Stimulated activated CD4-positive, alpha-beta T cell treated with anti-CD3 and anti-CD28 coated beads, Interleukin-1b, Interleukin-23, amount 100 ng/mL, for 4 hours (primary cell): ENCODE measurements at regions not wholly inside any gene's neighbourhood (a gene's known extent, or its start where the extent isn't known, plus 50 kb on each side); places are given as distances from the start of the nearest gene placed in this dataset.
"Not testable (repeated sequence)": the region's sequence is repeated elsewhere in the genome, so short reads cannot be mapped to it uniquely, and the experiment has no call there.

Source experiments
- DNase-seq, 2 donors: peaks; one replicate each; pipeline ENCODE4 v3.0.0-alpha.2; 2020; ENCODE audit warnings: low read depth in 2 of 2

DNA sequence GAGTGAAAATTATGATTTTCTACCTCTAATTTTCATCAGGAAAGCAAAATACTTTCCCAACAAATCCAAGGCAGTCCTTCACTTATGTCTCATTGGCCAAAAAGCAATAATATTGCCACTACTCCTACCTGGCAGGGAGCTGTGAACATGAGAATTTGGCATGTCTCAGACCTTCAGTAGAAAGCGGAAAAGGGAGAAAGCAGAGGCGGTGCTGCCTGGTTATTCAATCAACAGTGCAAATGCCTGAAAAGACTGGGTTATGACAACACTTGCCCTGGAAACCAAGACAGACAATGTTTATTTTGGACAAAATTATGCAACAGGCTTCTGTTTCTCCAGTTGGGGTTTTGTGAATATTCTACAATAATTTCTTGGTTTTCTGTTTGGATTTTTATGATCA is 194.4 kb downstream of the TAF11L14 start:
- DNase-seq: no peak

DNA sequence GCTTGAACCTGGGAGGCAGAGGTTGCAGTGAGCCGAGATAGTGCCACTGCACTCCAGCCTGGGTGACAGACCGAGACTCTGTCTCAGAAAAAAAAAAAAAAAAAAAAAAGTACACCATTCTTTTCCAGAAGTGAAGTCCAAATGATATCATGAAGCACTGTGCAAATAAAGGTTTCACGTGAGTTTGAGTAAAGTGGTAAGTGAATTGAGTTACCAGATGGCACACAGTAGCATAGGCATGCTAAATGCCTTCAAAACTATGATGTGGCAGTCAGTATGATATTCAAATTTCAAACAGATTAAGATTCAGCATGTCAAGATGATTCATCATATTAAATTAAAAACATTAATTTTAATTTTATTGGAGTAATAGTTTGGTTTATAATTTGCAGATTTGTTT is 195.2 kb downstream of the TAF11L14 start:
- no peak for DNase-seq

DNA sequence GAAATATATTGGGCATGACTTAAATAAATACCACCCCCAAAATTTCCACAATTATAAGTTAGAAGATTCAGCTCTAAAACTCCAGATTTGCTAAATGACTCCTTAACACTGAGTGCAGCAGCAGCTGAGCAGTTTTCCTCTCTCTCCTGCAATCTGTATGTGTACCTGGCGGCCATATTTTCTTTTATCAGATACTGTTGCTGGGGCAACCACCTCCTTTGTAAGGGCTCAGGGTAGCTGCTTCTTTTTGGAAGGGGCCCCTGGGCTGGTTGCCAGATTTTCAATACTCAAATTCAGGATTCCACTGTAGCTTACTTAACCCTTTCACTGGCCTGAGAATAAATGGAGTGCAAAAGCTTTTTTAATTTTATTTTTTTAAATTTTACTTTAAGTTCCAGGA is 197.0 kb downstream of the TAF11L14 start:
- no peak for DNase-seq

DNA sequence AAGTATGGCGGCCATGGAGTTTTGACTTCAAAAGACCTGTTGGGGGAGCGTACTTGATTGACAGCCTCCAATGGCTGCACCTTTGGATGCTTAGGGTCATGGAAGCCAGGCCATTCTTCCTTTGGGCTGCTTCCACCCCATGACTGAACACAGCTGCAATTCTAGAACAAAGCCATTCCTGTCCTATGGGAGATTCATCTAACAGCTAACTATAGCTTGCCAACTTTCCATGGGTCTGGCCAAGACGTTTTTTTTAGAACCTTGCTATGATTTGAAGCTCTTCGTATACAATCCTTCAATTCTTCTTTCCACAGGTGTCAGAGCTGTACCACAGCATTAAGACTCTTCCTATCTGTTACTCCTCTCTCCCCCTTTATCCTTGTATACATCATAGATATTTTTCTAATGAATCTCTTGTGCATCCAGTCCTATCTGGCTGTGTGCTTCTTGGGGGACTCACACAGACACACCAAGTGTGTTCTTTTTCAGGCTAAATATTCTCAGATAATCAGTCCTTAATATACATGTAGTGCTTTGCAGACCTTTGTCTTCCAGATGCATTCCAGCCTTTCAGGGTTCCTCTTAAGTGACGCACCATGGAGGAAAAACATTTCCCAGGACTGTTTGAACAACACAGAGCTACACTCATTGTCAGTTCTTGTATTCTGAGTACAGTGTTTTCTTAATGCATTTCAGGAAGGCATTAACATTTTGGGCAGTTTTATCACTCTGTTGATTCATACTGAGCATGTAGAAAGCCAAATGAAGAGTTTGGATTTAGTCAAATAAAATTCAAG is 198.9 kb downstream of the TAF11L14 start:
- DNase-seq: no peak

DNA sequence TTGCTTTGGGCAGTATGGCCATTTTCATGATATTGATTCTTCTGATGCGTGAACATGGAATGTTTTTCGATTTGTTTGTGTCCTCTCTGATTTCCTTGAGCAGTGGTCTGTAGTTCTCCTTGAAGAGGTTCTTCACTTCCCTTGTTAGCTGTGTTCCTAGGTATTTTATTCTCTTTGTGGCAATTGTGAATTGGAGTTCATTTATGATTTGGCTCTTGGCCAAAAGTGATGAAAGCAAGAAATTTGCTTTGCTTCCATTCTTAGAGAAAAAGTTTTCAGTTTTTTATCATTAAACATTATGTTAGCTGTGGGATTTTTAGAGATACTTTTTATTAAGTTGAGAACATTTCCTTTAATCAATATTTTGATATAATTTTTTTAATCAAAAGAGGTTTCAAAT is 203.5 kb downstream of the TAF11L14 start:
- no peak for DNase-seq

DNA sequence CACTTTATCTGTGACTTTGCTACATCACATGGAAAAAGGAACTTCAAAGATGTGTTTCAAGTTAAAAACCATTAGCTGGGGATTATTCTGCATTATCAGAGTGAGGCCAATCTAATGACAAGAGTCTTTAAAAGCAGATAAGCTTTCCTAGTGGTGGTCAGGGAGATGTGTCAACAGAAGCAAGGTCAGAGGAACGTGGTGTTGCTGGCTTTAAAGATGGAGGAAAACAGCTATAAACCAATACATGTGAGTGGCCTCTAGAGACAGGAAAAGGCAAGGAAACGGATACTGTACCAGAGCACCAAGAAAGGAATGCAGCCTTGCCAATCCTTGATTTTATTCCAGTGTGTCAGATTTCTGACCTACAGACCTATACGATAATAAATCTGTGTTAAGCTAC is 204.2 kb downstream of the TAF11L14 start:
- DNase-seq: no peak

DNA sequence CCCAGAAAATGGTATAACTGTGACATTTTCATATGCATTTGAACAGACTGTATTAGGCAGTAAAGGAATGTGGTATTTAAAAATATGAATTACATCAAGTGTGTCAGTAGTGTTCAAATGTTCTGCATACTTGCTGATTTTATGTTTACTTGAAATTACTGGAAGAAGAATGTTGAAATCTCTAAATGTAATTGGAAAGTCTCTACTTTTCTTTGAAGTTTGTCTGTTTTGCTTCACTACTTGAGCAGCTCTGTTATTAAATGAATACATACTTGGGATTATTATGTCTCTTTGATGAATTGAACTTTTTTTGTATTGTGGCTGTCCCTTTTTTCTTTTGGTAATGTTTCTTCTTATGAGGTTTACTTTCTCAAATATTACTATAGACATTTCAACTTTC is 205.6 kb downstream of the TAF11L14 start:
- no peak for DNase-seq

DNA sequence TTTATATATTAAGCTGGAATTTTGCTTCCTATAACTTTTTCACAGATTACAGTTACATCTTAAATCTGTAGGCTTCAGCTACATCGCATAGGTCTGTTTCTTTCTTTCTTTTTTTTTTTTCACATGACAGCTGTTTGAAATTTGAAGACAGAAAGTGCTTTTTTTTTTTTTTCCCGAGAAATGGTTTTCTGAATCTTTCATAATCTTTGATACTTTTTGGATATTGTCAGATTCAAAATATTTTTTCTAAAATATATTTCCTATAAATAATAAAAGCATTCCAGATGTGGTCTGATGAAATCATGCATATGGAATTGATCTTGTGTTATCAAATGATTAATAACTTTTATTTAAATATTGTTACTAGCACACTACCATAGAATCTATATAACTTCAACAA is 212.2 kb downstream of the TAF11L14 start:
- no peak for DNase-seq

DNA sequence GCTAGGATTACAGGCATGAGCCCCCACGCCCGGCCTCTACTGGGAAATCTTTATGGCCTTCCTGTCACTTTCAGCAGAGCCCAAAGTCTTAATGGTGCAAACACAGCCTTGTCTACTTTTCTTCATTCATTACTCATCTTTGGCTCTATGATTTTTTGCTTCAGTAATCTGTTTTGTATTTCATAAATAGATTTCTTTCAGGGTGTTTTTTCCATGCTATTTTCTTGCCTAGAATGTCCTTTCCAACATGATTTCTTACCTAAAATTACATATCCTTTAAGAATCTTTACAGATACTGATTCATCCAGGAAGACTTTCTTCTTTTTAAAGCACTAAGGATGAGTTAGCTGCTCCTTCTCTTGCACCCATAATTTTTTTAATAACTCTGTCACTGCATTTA is 213.0 kb downstream of the TAF11L14 start:
- no peak for DNase-seq

DNA sequence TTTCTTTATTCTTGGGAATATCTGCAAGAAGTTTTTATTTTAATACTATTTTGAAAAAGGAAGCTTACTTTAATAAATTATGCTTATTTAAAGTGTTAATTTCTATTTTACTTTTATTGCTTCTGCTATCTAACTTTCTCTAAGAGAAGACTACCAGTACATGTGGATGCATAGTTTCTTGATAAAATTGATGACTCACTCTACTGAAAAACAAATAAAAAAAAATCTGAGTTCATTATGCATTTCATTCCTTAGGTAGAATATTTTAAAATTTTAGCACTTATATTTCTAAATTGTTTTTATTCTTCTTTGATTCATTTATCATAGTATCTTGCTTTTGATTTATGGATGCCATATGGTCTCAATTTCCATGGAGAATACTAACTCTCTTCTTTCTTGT is 217.9 kb downstream of the TAF11L14 start:
- no peak for DNase-seq

DNA sequence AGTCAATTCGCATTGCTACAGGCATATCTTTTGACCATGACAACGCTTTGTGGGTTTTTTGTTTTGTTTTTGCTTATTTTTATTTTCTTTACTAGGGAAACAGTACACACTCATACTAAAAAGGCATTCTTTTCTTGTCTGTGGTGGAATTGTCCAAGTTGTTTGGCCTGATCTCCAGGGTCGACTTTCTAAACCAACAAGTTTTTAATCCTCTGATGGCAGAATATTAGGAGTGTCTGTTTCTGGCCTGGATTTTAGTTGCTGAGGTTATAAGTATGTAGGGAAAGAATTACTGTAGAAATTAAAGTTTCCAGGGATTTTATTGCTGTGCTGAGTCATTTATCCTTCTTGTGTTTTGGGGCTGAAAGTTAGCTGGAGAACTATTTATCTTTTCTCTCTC is 218.5 kb downstream of the TAF11L14 start:
- no peak for DNase-seq

DNA sequence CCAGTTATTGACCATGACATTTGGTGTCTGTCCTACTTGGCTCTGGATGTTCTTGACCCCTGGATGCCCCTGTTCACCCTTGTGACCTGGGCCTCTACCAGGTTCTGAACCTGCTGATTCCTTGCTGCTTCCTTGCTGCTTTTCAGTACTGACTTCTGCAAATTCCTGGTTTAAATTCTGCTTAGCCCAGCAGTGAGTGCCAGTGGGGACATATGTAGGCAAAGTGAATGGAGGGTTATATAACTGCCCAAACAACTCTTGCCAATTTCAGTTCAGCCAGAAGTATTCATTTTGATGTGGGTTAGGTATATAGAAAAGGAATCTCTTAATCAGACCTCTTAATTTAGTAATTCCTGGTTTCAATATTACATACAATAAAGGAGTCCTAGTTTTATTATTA is 220.6 kb downstream of the TAF11L14 start:
- no peak for DNase-seq

DNA sequence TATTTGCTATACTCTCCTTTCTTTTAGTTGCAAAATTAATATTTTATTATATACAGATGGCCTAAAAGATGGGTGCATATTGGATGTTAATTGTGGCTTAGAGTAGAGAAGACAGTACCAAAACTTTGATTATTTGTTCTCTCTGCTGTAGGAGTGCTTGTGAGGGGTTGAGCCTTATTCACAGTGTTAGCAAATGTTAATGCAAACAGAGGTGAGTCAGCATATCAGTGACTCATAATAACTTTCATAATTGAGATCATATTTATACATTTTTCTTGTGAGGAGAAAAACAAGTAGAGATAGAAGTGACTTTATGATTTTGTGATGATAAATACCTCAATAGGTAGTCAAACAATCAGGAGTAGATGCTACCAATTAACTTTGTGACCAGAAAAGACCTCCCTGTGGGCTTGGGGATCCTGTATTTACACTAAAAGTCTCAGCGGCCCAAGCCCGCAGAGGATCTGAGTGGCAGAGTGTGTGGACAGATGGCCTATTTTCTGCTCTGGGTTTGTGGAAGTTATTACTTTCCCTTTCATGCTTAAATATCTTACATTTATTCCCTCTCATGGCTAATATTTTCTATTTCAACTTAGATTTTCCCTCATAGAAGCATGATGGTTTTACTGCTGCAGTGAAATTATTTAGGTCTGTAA is 226.5 kb downstream of the TAF11L14 start:
- no peak for DNase-seq

DNA sequence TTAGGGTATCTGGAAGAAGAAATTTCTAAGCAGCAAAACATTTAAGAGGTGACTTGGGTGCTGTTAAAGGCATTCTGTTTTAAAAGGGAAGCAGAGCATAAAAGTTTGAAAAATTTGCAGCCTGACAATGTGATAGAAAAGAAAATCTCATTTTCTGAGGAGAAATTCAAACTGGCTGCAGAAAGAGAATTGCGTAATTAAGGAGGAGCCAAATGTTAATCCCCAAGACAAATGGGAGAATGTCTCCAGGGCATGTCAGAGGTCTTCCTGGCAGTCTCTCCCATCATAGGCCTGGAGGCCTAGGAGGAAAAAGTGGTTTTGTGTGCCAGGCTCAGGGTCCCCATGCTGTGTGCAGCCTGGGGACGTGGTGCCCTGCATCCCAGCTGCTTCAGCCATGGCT is 230.6 kb downstream of the TAF11L14 start:
- DNase-seq: not testable (repeated sequence)

DNA sequence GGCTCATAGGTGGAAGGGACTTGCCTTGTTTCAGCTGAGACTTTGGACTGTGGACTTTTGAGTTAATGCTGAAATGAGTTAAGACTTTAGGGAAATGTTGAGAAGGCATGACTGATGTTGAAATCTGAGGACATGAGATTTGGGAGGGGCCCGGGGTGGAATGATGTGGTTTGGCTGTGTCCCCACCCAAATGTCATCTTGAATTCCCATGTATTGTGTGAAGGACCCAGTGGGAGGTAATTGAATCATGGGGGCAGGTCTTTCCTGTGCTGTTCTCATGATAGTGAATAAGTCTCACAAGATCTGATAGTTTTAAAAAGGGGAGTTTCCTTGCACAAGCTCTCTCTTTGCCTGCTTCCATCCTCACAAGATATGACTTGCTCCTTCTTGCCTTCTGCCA is 231.7 kb downstream of the TAF11L14 start:
- not testable (repeated sequence) for DNase-seq

DNA sequence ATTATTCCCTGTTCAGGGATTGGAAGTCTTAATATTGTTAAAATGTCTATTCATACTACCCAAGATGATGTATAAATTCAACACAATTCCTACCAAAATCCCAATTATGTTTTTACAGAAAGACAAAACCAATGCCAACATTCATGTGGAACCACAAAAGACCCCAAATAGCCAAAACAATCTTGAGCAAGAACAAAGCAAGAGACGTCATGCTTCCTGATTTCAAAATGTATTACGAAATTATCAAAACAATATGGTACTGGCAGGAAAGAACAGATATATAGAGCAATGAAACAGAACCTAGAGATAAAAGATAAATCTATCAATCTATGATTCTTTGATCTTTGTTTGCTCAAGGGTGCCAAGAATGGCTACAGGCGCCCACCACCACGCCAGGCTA is 237.9 kb downstream of the TAF11L14 start:
- no peak for DNase-seq

DNA sequence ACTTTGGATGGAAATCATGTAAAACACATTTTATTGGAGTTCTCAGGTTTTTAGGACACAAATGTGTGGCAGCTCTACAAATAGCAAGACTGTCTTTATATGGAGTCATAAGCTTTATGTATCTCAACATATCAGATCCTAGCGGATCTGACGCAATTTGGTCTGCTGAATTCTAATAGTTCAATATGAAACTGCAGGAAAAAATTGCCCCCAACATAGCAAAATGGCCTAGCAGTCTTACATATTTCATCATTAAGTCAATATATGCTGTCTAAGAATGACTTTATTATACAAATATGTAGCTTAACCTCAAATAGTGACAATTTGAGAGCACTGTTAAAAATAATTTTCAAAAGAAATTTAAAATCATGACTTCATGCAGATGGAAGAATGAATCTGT is 244.3 kb downstream of the TAF11L14 start:
- no peak for DNase-seq

DNA sequence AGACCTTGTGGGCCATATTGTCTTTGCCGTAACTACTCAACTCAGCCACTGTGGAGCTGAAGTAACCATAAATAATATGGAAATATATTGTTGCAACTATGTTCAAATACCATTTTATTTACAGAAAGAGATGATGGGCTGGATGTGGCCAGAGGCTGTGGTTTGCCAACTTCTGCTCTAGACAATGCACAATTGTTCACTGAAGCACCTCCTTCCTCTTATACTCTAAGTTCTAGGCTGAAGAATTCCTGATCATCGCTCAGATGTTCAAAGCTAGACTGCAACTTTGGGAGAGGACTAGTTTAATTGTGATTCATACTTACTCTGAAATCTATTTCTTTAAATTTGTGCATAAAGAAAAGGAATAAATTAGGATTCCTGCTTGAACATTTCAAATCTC is 245.0 kb downstream of the TAF11L14 start:
- DNase-seq: no peak

DNA sequence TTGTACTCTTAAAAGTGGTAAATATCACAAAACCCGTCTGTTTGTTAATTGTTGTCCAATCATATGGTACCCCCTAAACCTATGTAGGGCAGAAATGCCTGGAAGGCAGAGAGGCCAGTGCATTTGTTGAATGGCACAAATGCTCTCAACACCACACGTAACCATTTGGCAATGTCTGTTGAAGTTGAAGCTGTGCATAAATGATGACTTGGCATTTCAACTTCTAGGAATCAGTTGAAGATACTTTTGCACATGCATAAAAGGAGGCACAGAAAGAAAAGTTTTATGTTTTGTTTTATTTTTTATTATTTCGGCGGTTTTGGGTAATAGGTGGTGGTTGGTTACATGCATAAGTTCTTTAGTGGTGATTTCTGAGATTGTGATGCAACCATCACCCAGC is 246.6 kb downstream of the TAF11L14 start:
- no peak for DNase-seq

DNA sequence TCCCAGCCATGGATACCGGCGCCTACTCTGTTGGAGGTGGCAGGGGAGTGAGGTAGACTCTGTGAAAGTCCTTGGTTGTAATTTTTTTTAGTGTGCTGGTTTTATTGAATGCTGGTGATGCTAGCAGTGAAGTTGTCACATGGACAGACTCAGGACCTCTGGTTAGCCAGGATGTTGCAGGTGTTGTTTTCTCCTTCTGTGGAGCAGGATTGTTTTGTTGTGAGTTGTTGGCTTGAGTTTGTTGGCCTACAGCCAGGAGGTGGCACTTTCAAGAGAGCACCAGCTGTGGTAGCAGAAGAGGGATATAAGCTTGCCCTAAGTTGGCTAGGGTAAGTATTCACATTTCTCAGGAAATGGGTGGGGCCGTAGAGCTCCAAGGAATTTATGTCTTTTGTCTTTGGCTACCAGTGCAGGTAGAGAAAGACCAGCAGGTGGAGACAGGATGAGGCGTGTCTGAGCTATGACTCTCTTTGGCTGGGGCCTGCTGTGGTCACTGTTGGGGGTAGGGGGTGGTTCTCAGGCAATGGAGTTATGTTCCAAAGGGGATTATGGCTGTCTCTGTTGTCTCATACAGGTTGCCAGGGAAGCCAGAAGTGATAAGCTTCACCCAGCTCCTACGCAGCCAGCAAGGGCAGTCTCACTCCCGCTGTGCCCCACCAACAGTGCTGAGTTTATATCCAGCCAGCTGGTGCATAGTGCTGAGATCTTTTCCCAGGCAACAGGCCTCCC is 248.7 kb downstream of the TAF11L14 start:
- no peak for DNase-seq

DNA sequence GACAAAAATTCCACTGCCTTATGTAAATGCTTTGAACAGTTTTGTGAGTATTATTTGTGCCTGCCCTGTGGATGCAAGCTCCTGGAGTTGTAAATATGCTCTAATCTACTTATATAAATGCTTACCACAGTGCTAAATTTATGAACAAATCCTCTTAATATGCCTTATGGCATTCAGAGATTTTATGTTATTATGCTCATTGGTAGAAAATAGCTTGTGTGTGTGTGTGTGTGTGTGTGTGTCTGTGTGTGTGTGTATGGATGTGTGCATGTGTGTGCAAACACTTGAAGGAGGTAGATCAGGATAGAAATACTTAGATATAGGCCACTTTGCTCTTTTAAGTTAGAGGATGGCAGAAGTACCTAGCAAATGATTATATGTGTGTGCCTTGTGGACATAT is 253.9 kb downstream of the TAF11L14 start:
- no peak for DNase-seq

DNA sequence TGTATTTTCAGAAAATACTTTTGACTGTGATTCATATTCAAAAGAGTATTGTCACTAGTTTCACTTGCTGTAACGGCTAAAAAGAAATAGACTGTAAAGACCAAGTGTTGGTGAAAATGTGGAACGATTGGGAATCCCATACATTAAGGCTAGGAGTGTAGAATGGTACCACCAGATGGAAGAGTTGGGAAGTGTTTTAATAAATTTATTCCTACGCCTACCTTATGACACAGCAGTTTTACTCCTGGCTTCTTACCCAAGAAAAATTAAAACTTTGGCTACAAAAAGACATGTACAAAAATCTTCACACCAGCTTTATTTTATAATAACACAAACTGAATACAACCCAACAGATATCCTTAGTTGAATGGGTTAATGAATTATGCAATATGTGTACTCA is 256.2 kb downstream of the TAF11L14 start:
- DNase-seq: no peak

DNA sequence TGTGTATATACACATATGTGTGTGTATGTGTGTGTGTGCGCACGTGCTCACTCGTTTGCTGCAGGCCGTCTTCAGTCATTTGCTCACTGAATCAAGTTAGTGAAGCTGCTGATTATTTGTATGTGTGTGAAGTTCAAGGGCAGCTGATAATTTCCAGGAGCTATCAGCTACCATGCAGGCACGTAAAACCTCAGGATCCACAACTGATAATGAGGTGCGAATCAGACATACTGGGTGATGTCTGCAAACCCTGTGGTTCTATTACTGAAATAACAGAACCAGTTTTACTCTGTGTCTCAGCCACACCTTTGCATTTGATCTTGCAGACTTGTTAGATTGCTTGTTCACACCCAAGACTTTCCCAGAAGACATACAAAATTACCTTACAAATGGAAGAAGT is 257.6 kb downstream of the TAF11L14 start:
- no peak for DNase-seq
